Thyroid gland (tissue), 4 donors: ENCODE measurements at regions not wholly inside any gene's neighbourhood (a gene's known extent, or its start where the extent isn't known, plus 50 kb on each side); places are given as distances from the start of the nearest gene placed in this dataset.

Experiments used
- CTCF ChIP-seq, 6 experiments: fragments of 200-600 bp in 3 of 6; fragments of 450-650 bp in 3 of 6; sonication (generic) in 3 of 6; IDR thresholded peaks; one replicate each; pipeline ENCODE4 v1.5.1; 2016 to 2019; ENCODE audit warnings: antibody characterized with exemption in 6 of 6, mild to moderate bottlenecking in 2 of 6, inconsistent platforms in 1 of 6, moderate library complexity in 1 of 6
- POLR2A ChIP-seq, 2 donors: fragments of 450-650 bp; IDR thresholded peaks; one replicate each; pipeline ENCODE4 v1.6.1; 2017; ENCODE audit warnings: antibody characterized with exemption in 2 of 2, mild to moderate bottlenecking in 2 of 2, moderate library complexity in 1 of 2

GRCh38 chr13:33730619-33731018 is 87.3 kb upstream of the RFC3 start:
- TF ChIP-seq CTCF (IDR thresholded peaks at IDR 0.05) = no peak
- TF ChIP-seq POLR2A (IDR thresholded peaks at IDR 0.05) = no peak
